ENCODE measurements at regions not wholly inside any gene's neighbourhood (a gene's known extent, or its start where the extent isn't known, plus 50 kb on each side); places are given as distances from the start of the nearest gene placed in this dataset.

DNA sequence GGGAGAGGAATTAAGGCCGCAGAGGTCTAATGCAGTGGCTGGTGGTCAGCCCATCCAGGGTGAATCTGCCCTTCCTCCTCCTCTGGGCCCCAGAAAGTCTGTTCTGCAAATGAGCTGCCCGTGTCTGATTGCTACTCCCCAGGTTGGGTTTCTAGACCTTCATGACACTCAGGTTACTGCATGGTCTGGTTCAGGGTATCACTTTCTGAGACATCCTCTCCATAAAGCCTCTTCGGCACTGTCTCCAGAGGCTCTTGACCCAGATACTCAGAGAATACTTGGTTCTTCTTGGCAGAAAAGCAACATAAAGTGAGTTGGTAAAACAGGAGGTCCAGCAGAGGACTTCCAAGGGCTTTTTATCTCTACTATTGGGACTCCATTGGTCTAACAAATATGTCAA is 62.5 kb upstream of the GDNF start:
- TF ChIP-seq POLR2AphosphoS5 (IDR thresholded peaks at IDR 0.05) (no peak), CTCF (IDR thresholded peaks at IDR 0.05) (no peak), EP300 (IDR thresholded peaks at IDR 0.05) (no peak), POLR2A (IDR thresholded peaks at IDR 0.05) (no peak)
- H3K27me3 ChIP-seq: no peaks in the 10 kb centered on the region
- H3K36me3 ChIP-seq: no peaks in the 10 kb centered on the region
- no peaks in the 10 kb centered on the region for H3K4me1 ChIP-seq
- no peaks in the 10 kb centered on the region for H3K9me3 ChIP-seq
- WGBS, 2 donors: 85 to 95% methylated on average over 2 to 3 of the region's 3 CpGs
- ATAC-seq (ENCODE audit: low FRiP score in 2 of 2) (no peak), DNase-seq (no peak)
- no peak overlapping the region for H3K27ac ChIP-seq
- no peak overlapping the region for H3K4me3 ChIP-seq

DNA sequence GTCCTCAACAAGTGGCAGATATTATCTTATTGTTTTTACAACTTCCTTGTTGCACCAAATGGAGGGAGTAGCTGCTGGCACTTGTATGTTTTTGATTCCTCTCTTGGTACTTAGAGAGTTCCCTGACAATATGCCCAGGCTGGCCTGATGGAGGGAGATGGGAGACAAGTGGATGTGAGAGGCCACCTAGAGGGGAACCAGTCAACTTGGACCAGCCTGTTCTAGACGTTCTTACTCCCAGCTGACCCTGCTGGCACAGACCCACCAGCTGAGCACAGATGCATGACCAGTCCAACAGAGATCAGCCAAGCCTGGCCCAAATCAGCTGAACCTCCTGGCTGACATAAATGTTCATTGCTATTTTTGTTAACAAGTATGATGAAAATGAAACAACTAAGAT is 60.9 kb upstream of the GDNF start:
- H3K4me3 ChIP-seq: no peak overlapping the region
- no peak for DNase-seq
- peak; percentile 17 to 20 for ATAC-seq (ENCODE audit: low FRiP score in 2 of 2)
- WGBS, 2 donors: 0 to 13% methylated on average over 1 of the region's 1 CpG
- H3K27me3 ChIP-seq: no peaks in the 10 kb centered on the region
- TF ChIP-seq POLR2AphosphoS5 (IDR thresholded peaks at IDR 0.05) (no peak), EP300 (IDR thresholded peaks at IDR 0.05) (no peak), POLR2A (IDR thresholded peaks at IDR 0.05) (no peak), CTCF (IDR thresholded peaks at IDR 0.05) (no peak)
- no peaks in the 10 kb centered on the region for H3K36me3 ChIP-seq
- no peaks in the 10 kb centered on the region for H3K9me3 ChIP-seq
- no peaks in the 10 kb centered on the region for H3K4me1 ChIP-seq
- H3K27ac ChIP-seq: no peak overlapping the region

DNA sequence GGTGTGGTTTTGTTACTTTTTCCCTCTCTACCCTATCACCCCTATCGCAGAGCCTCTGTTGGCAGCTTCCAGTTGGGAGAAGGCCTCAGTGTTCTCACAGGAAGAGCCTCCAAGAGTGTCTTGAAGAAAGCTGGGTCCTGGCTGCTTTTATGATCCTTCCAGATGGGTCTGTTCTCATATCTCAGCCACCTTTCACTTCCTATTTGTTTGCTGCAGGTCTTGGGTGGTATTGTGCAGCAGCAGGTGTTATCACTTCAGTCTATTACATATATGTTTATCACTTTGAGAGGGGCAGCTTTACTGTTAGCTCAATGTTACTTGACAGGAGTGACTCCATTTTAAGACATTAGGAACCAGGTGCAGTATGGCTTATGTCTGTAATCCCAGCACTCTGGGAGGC is 59.2 kb upstream of the GDNF start:
- no peaks in the 10 kb centered on the region for H3K27me3 ChIP-seq
- 91 to 100% methylated on average over 1 of the region's 1 CpG for WGBS, 2 donors
- no peaks in the 10 kb centered on the region for H3K4me1 ChIP-seq
- no peak overlapping the region for H3K4me3 ChIP-seq
- ATAC-seq (ENCODE audit: low FRiP score in 2 of 2): no peak
- H3K36me3 ChIP-seq: no peaks in the 10 kb centered on the region
- H3K9me3 ChIP-seq: no peaks in the 10 kb centered on the region
- TF ChIP-seq POLR2AphosphoS5 (IDR thresholded peaks at IDR 0.05): no peak
- TF ChIP-seq CTCF (IDR thresholded peaks at IDR 0.05): no peak
- TF ChIP-seq POLR2A (IDR thresholded peaks at IDR 0.05): no peak
- DNase-seq: no peak
- H3K27ac ChIP-seq: no peak overlapping the region

DNA sequence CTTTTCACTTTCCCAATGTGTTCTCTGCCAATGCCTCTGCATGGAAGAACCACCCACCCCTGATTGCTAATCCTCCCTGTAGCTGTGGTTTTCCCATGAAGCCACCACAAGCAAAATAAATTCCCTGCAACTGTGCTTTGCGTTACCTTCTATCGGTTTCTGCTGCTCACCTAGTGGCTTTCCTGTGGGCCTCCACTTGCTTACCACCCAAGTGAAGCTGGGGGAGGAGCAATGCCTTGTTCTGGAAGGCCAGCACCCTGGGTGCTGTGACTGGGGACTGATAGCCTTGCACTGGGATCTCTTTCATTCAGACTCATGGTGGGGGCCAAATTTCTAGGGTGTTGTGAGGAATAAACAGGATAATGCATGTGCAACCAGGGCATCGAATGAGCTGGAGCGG is 56.3 kb upstream of the GDNF start:
- no peaks in the 10 kb centered on the region for H3K4me1 ChIP-seq
- 74% methylated on average over 4 of the region's 4 CpGs for WGBS, 2 donors
- no peaks in the 10 kb centered on the region for H3K36me3 ChIP-seq
- TF ChIP-seq EP300 (IDR thresholded peaks at IDR 0.05) (no peak), POLR2AphosphoS5 (IDR thresholded peaks at IDR 0.05) (no peak), POLR2A (IDR thresholded peaks at IDR 0.05) (no peak), CTCF (IDR thresholded peaks at IDR 0.05) (no peak)
- no peak for ATAC-seq (ENCODE audit: low FRiP score in 2 of 2)
- H3K4me3 ChIP-seq: no peak overlapping the region
- DNase-seq: no peak
- H3K27ac ChIP-seq: no peak overlapping the region
- no peaks in the 10 kb centered on the region for H3K27me3 ChIP-seq
- H3K9me3 ChIP-seq: no peaks in the 10 kb centered on the region

- Histone ChIP-seq H3K4me1 (no peaks in the 10 kb centered on the region), H3K9me3 (no peaks in the 10 kb centered on the region), H3K27me3 (no peaks in the 10 kb centered on the region), H3K36me3 (no peaks in the 10 kb centered on the region), H3K27ac (no peak overlapping the region), H3K4me3 (no peak overlapping the region)
- whole genome bisulfite sequencing, 2 donors: 57 to 71% methylated on average over 3 of the region's 3 CpGs
- TF ChIP-seq POLR2AphosphoS5 (IDR thresholded peaks at IDR 0.05): no peak
- no peak for TF ChIP-seq EP300 (IDR thresholded peaks at IDR 0.05)
- no peak for TF ChIP-seq CTCF (IDR thresholded peaks at IDR 0.05)
- no peak for DNase-seq
- ATAC-seq (ENCODE audit: low FRiP score in 2 of 2): no peak
These were observed 53.7 kb upstream of the GDNF start for GRCh38 chr5:37893434-37894134.
